Limb (tissue), 2 donors: ENCODE measurements at regions not wholly inside any gene's neighbourhood (a gene's known extent, or its start where the extent isn't known, plus 50 kb on each side); places are given as distances from the start of the nearest gene placed in this dataset.

Source experiments
- DNase-seq, 2 donors: peaks; one replicate each; pipeline ENCODE4 v3.0.0-alpha.2; 2016; ENCODE audit errors: extremely low spot score in 2 of 2

DNA sequence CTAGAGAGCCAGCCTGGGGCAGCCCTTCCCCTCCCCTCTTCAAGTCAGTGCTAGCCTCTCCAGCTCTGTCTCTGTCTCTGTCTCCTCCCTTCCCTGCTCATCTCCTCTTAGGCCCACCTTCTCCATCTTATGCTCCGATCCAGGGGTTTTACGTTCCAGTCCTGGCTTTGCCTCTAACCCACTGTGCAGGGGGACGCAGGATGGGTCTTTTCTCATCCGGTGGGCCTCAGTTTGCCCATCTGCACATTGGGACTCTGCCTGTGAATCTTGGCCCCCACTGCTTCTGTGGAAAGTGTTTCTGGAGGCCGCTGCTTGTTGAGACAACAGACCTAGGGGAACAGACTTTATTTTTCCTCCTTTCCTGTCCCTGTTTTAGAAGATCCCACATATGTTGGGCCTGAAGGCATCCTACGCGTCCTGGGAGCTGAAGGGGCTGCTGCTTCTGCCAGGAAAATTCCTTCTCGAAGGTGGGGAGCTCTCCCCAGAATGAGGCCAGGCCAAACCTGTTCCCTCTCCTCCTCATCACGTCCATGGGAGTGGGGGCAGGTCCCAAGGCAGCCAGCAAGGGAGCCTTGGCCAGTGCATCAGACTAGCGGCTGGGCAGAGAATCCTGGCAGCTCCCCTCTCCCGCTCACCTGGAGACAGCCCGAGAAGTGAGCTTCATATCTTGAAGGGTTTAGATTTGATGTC lies 99.5 kb upstream of the CSF3R start:
- no peak for DNase-seq

DNA sequence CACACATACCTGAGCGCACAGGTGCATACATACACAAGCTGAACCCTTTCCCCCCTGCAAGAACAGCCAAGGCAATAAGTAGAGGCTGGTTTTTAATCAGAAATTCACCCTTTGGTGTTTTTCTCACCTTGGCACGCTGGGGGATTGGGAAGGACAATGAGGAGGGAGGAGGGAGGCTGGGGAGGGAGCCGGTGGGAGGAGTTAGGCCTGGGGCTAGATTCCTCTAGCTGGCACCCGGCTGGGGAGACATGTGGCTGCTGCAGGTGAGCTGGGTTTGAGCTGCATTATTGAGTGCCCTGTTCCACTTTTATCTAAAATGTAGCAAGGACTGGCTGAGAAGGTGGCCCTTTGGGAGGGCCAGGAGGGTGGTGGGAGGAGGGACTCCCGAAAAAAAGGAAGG lies 97.8 kb upstream of the CSF3R start:
- no peak for DNase-seq

DNA sequence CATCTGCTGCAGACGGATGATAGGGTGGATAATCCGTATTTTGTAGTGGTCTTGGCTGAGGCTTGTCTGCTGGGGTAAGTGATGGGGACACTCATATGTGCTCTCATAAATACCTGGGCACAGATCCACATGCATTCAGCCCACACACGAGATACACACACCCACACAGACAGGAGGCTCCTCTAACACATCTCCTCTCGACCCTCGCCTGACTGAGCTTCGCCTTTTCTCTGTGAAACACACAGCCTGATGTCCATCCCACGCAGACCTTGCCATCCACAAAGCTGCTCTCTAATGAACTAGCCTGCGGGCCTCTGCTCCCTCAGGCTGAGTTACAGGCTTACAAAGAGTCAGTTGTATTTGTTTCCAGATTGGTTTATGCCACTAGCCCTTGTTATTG lies 96.3 kb upstream of the CSF3R start:
- no peak for DNase-seq

DNA sequence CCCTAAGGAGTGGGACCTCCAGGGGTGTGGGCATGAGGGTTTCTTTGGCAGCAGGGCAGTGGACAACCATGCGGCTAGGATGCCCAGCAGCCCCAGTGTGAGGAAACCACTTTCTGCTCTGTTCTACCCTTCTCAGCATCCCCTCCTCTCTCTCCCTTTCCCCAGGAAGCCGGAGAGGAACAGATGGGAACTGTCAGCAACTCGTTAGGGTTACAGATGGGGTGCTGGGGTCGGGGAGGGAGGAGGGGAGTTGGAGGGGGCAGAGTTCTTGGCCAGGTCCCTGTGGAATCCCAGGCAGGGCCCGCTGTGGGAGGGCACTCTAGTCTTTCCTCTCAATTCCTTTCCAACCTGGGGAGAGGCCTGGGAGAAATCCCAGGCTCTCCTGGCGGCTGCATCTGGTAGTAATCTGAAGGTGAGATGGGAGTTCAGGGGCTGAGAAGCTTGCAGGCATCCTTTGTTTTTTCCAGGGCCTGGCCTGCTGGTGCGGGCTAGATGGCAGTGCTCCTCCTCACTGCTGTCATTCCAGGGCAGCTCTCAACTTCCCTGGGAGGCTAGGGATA lies 93.9 kb upstream of the CSF3R start:
- no peak for DNase-seq

DNA sequence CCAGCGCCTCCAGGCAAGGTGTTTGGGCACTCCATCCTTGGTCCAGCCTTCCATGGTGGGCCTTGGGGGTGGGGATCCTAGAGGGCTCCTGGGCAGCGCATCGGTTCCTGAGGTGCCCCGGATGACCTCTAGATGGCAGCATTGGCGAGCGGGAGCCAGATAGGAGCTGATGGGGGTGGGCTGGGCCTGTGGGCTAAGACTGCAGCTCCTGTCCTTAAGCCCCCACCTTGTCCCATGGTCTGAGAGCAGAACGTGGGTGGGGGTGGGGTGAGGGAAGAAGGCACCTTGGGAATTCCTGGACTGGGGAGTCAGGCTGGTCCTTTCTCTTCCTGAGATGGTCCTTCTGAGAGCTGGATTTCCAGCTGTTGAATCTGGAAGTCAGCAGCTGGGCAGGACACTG lies 93.4 kb upstream of the CSF3R start:
- DNase-seq = peak; percentile 60 to 82

DNA sequence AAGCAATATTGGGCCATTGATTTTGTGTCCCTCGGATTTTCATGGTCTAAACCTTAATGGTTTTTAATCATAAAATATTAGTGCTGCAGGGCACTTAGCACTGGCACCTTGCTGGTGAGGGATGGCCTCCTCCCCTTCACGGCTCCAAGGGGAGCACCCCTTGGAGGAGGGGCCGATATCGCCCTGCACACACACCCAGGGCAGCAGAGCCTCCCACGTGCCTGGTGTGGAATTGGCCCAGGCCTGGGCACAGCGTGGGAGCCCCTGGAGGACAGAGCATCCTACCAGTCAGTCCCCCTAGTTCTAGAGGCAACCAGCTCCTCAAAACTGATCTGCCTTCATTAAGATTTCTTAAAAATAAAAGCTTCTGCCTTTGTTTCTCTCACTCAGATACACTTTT lies 90.7 kb upstream of the CSF3R start:
- no peak for DNase-seq

DNA sequence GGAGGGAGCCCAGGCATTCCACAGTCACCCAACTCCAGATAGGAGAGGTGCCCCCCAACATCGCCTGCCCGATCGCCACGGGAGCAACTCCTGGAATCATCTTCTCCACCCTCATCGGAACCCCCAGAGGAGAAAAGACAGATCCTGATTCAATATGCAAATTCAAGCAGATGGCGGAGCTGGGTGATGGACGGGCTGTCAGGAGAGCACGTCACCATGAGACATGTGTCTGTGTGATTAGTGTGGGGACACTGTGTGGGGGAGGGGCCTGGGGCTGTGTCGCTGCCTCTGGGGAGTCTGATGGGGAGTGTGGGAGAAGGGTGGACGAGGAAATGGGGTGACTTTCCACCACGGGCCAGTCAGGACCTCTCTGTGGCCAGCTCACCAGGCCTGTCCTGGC lies 90.2 kb upstream of the CSF3R start:
- DNase-seq = no peak

DNA sequence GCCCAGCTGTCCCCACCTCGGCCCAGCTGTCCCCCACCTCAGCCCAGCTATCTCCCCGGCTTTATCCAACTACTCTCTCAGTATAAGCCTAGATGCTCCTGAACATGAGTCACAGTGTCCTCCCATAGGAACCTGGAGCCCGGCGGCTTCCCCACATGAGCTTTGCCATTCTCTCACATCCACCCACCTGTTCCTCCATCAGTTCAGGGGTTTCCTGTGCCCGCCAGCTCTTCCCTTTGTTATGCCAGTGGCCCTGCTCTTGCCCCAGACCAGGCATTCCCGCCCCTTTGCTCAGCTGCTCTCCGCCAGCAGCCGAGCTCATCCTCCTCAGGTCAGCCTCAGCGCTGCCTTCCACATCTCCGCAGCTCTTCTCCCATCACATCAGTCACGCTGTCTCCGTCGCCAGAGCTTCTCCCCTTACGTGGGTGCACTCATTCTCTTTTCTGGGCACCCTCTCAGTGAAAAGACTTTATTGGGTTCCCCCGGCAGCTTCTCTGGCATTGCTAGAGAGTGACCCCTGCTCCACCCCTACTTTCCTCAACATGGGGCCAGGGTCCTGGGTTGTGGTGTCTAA lies 89.5 kb upstream of the CSF3R start:
- no peak for DNase-seq

DNA sequence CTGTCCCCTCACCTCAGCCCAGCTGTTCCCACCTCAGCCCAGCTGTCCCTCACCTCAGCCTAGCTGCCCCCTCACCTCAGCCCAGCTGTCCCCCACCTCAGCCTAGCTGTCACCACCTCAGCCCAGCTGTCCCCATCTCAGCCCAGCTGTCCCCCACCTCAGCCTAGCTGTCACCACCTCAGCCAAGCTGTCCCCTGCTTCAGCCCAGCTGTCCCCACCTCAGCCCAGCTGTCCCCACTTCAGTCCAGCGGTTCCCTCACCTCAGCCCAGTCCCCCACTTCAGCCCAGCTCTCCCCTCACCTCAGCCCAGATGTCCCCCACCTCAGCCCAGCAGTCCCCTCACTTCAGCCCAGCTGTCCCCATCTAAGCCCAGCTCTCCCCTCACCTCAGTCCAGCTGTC lies 88.4 kb upstream of the CSF3R start:
- no peak for DNase-seq

DNA sequence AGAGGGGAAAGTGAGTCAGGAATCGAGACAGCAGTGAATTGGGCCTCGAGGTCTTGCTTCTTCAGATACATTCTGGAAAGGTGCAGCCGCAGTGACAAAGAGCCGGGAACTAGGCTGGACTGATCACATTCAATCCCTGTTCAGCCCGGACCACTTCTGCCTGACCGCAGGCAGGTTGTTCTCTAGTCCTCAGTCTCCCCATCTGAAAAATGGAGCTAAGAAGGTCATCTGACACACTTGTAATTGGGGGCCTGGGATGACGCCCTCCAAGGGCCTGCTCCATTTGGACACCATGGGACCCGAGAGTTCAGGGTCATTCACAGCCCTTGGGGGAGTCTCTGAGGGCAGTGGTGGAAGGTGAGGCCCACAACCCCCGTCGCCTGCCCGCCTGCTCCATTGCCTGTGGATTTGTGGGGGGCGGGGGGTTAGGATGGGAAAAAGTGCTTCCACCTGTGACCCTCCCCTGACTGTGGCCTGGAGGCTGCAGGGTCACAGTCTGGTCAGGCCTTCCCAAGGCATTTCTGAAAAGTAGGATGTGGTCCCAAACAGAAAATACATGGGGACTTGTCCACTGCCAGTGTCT lies 87.9 kb upstream of the CSF3R start:
- no peak for DNase-seq

DNA sequence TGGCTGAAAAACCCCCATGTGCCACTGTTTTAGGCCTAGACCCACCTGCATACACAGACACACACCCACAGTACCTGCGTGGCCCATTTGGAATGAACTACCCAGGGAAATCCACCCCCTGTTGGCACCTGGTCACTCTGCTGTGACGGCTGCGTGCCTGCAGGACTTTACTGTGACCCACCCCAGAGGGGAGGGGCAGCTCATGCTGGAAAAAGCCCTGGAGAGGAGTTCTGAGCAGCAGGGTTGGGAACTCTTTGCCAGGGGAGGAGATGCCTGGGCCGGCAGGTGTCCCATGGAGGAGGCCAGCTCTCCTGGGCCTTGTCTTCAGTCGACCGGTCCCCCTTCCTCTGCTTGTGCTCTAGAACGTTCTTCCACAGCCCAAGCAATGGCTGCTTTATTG lies 87.3 kb upstream of the CSF3R start:
- DNase-seq = peak in 1 of 2 donors; percentile 19

DNA sequence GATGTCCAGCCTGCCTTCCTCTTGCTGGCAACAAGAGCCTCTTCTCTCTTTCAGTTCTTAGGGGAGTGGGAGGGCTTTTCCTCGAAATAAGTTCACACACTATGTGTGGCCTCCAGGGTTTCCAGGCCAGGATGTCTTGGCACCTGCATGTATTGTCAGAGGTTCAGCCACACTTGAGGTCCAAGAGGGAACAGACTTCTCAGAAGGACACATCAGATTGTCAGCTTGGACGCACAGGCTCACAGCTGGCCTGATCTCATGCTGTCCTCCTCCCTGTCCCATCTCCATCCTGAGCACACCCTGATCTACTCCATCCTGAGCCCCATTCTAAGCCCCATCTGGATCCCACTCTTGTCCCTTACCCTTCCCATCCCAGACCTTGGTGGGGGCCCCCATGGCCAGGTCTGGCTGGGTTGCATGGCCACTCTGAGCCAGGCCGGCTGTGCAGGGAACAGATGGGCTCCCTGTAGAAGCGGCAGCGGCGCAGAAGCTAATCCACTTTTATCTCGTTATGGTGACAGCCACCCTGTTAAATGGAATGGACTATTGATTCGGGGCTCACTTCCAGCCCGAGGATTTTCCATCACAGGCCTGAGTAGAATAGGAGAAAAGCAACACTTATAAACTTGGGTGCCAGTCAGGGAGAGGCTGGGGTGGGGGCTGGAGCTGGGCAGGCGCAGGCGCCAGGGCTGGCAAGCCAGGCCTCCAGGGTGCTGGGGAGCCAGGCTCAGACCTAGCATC lies 85.1 kb upstream of the CSF3R start:
- peak in 1 of 2 donors; percentile 16 for DNase-seq

DNA sequence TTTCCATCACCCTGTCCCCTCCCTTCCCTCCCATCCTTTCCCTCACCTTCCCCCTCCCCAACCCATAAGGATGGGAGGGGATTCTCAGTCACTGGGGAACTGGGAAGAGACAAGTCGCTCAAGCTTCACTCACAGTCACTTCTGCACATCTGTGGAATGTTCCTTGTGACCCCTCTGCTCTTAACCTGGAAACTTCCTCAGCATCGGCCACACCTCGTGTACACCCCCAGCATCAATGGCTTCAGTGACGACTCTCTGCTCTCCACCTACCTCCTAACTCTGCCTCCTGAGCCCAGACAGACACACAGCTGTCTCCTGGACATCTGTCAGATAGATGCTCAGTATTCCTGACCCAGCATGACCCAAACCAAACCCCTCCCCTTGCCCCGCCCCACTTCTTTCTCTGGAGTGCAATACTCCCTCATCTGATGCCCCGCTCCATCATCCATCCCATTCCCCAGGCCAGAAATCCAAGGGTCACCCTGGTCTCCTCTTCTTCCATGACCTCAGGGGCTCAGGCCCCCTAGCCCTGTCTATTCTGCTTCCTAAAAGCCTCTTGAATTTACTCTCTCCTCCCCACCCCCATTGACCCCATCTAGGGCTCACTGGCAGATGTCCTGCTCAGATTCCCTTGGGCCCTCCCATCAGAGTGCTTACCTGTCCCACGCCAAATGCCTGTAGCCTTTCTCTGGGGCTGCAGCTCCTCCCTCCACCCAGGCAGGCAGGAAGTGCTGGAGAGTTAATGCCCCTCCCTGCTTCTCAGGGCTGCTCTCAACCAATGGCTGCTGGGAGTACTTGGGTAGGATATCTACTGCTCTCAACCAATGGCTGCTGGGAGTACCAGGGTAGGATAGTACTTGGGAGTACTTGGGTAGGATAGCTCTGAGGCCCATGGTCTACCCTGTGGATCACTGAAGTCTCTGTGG lies 83.1 kb upstream of the CSF3R start:
- DNase-seq = peak in 1 of 2 donors; percentile 13

DNA sequence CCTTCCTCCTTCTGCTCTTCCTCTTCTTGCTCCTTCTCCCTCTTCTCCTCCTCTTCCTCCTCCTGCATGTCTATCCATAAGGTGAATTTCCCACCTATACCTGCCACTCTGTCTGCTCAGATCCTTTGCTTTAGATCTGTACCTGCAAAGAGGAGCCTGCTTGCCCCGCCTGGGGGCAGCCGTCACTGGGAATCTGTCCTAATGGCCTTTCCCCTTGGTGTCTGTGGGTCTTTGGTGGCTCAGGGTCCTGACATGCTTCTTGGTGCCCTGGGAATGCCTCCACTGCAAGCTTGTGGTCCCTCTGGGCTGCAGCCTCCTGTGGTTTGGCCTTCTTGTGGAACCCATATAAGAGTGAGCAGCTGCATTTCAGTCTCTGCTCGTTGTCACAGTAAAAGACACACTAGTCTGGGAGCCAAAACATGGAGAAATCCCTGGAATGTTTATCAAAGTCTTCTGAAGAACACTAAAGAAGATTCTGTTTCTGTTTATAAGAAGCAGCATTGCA lies 79.5 kb upstream of the CSF3R start:
- DNase-seq = peak in 1 of 2 donors; percentile 2

DNA sequence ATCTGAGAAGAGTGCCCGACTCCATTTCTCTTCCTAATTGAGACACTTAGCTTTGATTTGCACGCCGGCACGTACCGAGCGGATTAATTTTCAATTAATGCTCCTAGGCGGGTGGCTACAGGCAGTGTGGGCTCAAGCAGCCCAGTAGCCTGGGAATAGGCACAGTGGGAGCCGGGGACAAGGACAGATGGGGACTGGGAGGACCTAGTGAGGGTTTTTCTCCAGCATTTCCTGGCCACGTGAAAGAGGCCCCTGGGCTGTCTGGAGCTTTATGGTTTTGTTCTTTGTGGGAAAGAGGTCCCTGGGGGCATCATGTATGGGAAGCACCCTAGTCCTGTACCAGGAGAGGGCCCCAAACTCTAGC lies 78.6 kb upstream of the CSF3R start:
- DNase-seq = peak in 1 of 2 donors; percentile 17

DNA sequence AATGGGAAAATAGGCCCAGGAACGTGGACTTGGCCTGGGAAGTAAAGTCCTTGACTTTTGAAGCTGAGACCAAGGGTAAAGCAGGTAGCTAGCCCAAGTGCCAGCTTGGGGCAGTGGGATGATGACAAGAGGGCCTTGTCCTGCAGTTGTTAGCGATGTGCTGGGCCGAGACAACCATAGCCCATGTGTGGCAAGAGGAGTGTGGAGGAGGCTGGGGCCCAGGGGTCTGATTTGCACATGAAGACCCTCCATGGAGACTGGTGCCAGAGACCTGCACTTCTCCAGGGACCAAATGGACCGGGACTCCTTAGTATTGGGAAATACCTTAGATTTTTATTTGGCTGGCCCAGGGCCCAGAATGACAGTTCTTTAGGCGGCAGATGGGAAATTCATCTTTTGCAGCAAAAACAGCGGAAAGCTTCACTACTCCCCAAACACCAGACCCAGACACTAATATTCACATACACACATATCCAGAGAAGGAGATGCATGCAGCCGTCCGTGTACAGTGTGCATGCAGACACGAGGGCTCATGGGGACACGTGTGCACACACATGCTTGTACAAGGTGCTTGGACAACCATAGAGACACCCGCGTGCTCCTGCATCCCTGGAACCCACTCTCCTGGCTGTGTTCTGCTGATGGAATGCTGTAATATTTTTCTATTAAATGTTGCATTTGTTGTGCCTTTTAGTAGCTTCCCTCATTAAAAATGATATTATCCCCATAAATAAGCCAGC lies 78.1 kb upstream of the CSF3R start:
- peak in 1 of 2 donors; percentile 18 for DNase-seq

DNA sequence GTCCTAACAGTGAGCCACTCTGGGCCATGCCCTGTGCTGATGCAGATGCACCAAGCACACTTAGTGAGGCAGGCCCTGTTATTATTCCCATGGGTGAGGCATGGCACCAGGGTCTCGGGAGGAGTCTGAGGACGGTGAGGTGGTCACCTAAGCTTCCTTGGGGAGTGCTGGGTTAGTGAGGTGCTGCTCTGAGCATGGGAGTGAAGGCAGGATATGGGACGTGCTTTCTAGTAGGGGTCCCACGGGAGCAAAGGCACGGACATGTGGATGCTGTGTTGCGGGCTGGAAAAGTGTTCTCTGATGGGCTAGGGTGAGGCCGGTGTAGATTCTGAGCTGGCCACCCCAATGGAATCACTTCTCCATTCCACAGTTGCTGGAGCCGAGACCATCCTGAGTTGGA lies 77.5 kb upstream of the CSF3R start:
- peak in 1 of 2 donors; percentile 16 for DNase-seq

DNA sequence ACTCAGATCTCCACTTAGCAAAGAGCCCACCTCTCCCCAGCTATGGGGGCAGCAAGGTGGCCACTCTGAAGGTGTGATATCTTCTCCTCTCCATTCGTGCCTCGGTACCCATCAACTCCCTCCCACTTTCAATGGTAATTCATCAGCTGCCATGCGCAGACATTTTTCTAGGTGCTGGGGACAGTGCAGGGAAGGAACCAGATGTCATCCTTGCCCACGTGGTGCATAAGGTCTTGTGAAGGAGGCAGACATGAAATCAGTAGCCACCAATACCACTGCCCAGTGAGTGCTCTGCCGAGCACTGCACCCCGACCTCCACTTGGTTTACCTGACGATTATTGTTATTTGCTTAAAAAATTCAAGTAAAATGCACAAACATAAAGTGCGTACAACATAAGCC lies 76.3 kb upstream of the CSF3R start:
- peak in 1 of 2 donors; percentile 14 for DNase-seq

DNA sequence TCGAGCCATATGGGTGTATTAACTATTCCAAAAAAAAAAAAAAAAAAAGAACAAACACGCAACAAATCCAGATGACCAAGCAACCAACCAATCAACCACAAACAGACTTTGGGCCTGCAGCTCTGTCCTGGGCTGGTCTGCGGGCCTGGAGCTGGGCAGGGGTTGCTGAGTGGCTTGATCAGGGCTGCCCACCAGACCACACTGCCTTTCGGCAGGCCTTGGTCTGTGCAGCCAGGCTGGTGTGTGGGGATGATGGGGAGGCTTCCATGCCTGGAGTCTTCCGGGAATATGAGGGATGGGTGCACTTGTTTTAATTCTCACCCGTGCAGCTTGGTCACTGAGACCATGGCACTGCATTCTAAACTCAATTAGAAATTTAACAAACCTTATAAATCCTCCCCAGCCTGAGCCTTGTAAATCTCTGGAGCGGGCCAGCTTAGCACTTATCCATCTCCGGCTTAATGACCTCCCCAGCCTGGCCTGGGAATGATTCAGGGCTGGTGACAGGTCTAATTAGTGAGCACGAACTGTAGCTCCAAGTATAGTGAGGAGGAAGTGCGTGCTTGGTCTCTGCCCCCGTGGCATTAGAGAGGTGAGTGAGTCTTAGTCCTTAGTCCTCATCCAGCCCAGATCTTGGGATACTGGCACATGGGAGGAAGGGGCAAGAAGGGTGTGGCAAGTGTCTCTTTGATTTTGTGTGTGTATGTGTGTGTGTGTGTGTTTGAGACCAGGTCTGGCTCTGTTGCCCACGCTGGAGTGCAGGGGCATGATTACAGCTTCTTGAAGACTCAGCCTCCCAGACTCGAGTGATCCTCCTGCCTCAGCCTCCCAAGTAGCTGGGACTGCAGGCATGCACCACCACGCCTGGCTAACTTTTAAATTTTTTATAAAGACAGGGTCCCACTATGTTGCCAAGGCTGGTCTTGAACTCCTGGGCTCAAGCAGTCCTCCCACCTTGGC lies 74.6 kb upstream of the CSF3R start:
- DNase-seq = peak in 1 of 2 donors; percentile 14
